ENCODE measurements at regions not wholly inside any gene's neighbourhood (a gene's known extent, or its start where the extent isn't known, plus 50 kb on each side); places are given as distances from the start of the nearest gene placed in this dataset.
"Not testable (repeated sequence)": the region's sequence is repeated elsewhere in the genome, so short reads cannot be mapped to it uniquely, and the experiment has no call there.

DNA sequence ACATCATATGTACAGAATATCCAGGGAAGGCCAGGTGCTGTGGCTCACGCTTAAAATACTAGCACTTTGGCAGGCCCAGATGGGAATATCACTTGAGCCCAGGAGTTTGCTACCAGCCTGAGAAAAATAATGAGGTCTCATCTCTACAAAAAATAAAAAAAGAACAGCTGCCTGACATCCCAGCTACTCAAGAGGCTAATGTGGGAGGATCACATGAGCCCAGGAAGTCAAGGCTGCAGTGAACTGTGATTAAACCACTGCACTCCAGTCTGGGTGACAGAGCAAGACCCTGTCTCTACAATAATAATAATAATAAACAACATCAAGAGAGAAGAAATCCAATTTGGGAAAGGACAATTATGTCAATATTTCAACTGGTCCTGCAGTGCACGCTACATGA, 1433.9 kb downstream of the CDY2B start:
- FAIRE-seq (no peak), DNase-seq (ENCODE audit: low read depth, low spot score) (no peak)
- H3K4me2 ChIP-seq (ENCODE audit: insufficient read depth, low read length): no peak overlapping the region
- intact Hi-C loops (cut with micrococcal nuclease) (no loop called here), dilution Hi-C loops (cut with MboI; ENCODE audit: extremely low pct_ligation_motif_present, low sequenced_read_pairs) (no loop called here)
- no peak overlapping the region for H3K27ac ChIP-seq (ENCODE audit: insufficient read depth, low read depth, low read length)
- no peak overlapping the region for H3K4me3 ChIP-seq (replicated peaks in 1 of 3; ENCODE audit: insufficient read depth in 1 of 3, low read depth in 1 of 3, low read length in 3 of 3)
- no peak overlapping the region for H3K9ac ChIP-seq (replicated peaks; ENCODE audit: extremely low read depth, insufficient read depth, low read length)
- H3K36me3 ChIP-seq (ENCODE audit: control insufficient read depth in 2 of 2, extremely low read depth in 1 of 2, insufficient read depth in 2 of 2, low read length in 2 of 2): no peaks in the 10 kb centered on the region
- no peak for TF ChIP-seq POLR2A (IDR thresholded peaks at IDR 0.05; ENCODE audit: low read depth, low read length)
- TF ChIP-seq MYC (IDR thresholded peaks at IDR 0.05; ENCODE audit: low read depth, low read length): no peak
- no peak for TF ChIP-seq JUN (IDR thresholded peaks at IDR 0.05; ENCODE audit: borderline replicate concordance, insufficient read depth, insufficient read length, low read depth)
- TF ChIP-seq CTCF (IDR thresholded peaks at IDR 0.05; ENCODE audit: extremely low read depth in 1 of 2, insufficient read depth in 1 of 2, low read depth in 1 of 2, low read length in 2 of 2): no peak
- no peak for TF ChIP-seq GATA2 (IDR thresholded peaks at IDR 0.05; ENCODE audit: insufficient read depth, insufficient read length, low read depth, low read length)
- TF ChIP-seq POLR2AphosphoS5 (IDR thresholded peaks at IDR 0.05; ENCODE audit: insufficient read depth, low read depth, low read length): no peak
- TF ChIP-seq EZH2 (IDR thresholded peaks at IDR 0.05; ENCODE audit: borderline replicate concordance, low read depth, low read length, severe bottlenecking): no peak
- TF ChIP-seq MAX (IDR thresholded peaks at IDR 0.05; ENCODE audit: insufficient read depth, insufficient read length): no peak
- TF ChIP-seq FOS (IDR thresholded peaks at IDR 0.05; ENCODE audit: borderline replicate concordance, insufficient read depth, low read length): no peak
- no peaks in the 10 kb centered on the region for H3K9me1 ChIP-seq (replicated peaks; ENCODE audit: control insufficient read depth, extremely low read depth, insufficient read depth, low read length)
- H2AFZ ChIP-seq (ENCODE audit: low read depth, low read length): no peak overlapping the region
- no peaks in the 10 kb centered on the region for H3K4me1 ChIP-seq (ENCODE audit: control insufficient read depth, extremely low read depth, insufficient read depth, low read length)
- POLR2A ChIA-PET: no interaction called here
- no peaks in the 10 kb centered on the region for H3K79me2 ChIP-seq (ENCODE audit: control insufficient read depth, insufficient read depth, low read length)
- BruUV-seq (replicated peaks): no TSS peak
- no peaks in the 10 kb centered on the region for H3K27me3 ChIP-seq (ENCODE audit: control insufficient read depth in 2 of 2, insufficient read depth in 2 of 2, low read length in 2 of 2)
- CTCF ChIA-PET: no interaction called here
- H3K9me3 ChIP-seq (replicated peaks; ENCODE audit: control insufficient read depth, insufficient read depth, low read length): no peaks in the 10 kb centered on the region
- H4K20me1 ChIP-seq (replicated peaks; ENCODE audit: control insufficient read depth, extremely low read depth, insufficient read depth, low read length): no peaks in the 10 kb centered on the region

DNA sequence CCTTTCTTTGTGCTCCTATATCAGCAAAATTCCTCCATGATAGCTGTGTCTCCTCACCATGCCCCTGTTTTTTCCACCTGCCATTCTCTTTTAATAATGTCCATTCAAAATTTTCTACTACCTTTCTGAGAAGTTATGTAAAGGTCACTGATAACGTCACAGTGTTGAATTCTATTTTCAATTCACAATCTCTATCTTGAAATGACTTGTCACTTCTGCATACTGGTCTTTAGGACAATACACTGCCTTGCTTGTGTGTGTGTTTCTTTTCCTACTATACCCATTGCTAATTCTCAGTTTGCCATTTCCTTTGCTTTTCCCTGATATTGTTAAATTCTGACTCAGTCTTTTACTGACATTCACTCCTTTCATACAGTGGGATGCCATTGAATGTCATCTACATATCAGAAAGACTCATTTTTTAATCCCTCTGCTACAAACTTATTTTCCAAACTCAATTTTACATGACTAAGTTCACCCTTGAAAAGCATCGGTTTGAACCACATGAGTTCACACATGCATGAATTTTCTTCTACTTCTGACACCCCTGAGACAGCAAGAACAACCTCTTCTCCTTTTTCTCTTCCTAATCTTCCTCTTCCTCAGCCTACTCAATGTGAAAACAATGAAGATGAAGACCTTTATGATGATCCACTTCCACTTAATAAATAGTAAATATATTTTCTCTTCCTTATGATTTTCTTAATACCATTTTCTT, 1470.7 kb downstream of the CDY2B start:
- H3K9me1 ChIP-seq (replicated peaks; ENCODE audit: control insufficient read depth, extremely low read depth, insufficient read depth, low read length); H3K27me3 ChIP-seq (ENCODE audit: control insufficient read depth in 2 of 2, insufficient read depth in 2 of 2, low read length in 2 of 2); H2AFZ ChIP-seq (ENCODE audit: low read depth, low read length); H3K79me2 ChIP-seq (ENCODE audit: control insufficient read depth, insufficient read depth, low read length); DNase-seq (ENCODE audit: low read depth, low spot score); intact Hi-C loops (cut with micrococcal nuclease); H4K20me1 ChIP-seq (replicated peaks; ENCODE audit: control insufficient read depth, extremely low read depth, insufficient read depth, low read length); H3K4me3 ChIP-seq (replicated peaks in 1 of 3; ENCODE audit: insufficient read depth in 1 of 3, low read depth in 1 of 3, low read length in 3 of 3); BruUV-seq (replicated peaks); H3K4me2 ChIP-seq (ENCODE audit: insufficient read depth, low read length); H3K36me3 ChIP-seq (ENCODE audit: control insufficient read depth in 2 of 2, extremely low read depth in 1 of 2, insufficient read depth in 2 of 2, low read length in 2 of 2); H3K4me1 ChIP-seq (ENCODE audit: control insufficient read depth, extremely low read depth, insufficient read depth, low read length); H3K9me3 ChIP-seq (replicated peaks; ENCODE audit: control insufficient read depth, insufficient read depth, low read length); CTCF ChIA-PET; dilution Hi-C loops (cut with MboI; ENCODE audit: extremely low pct_ligation_motif_present, low sequenced_read_pairs); H3K9ac ChIP-seq (replicated peaks; ENCODE audit: extremely low read depth, insufficient read depth, low read length); POLR2A ChIA-PET; H3K27ac ChIP-seq (ENCODE audit: insufficient read depth, low read depth, low read length): not testable (repeated sequence)
- peak; percentile 8 for FAIRE-seq

GRCh38 chrY:16379458-16379857, 1500.6 kb downstream of the CDY2B start:
- H3K4me3 ChIP-seq (replicated peaks in 1 of 3; ENCODE audit: insufficient read depth in 1 of 3, low read depth in 1 of 3, low read length in 3 of 3); H4K20me1 ChIP-seq (replicated peaks; ENCODE audit: control insufficient read depth, extremely low read depth, insufficient read depth, low read length); dilution Hi-C loops (cut with MboI; ENCODE audit: extremely low pct_ligation_motif_present, low sequenced_read_pairs); H2AFZ ChIP-seq (ENCODE audit: low read depth, low read length); H3K4me1 ChIP-seq (ENCODE audit: control insufficient read depth, extremely low read depth, insufficient read depth, low read length); FAIRE-seq; H3K27ac ChIP-seq (ENCODE audit: insufficient read depth, low read depth, low read length); DNase-seq (ENCODE audit: low read depth, low spot score); H3K4me2 ChIP-seq (ENCODE audit: insufficient read depth, low read length); H3K9ac ChIP-seq (replicated peaks; ENCODE audit: extremely low read depth, insufficient read depth, low read length); POLR2A ChIA-PET; H3K79me2 ChIP-seq (ENCODE audit: control insufficient read depth, insufficient read depth, low read length); BruUV-seq (replicated peaks); H3K27me3 ChIP-seq (ENCODE audit: control insufficient read depth in 2 of 2, insufficient read depth in 2 of 2, low read length in 2 of 2); H3K9me3 ChIP-seq (replicated peaks; ENCODE audit: control insufficient read depth, insufficient read depth, low read length); CTCF ChIA-PET; intact Hi-C loops (cut with micrococcal nuclease); H3K36me3 ChIP-seq (ENCODE audit: control insufficient read depth in 2 of 2, extremely low read depth in 1 of 2, insufficient read depth in 2 of 2, low read length in 2 of 2); H3K9me1 ChIP-seq (replicated peaks; ENCODE audit: control insufficient read depth, extremely low read depth, insufficient read depth, low read length): not testable (repeated sequence)

Data from endothelial cell of umbilical vein (primary cell).